K562 (cell line): ENCODE measurements at regions not wholly inside any gene's neighbourhood (a gene's known extent, or its start where the extent isn't known, plus 50 kb on each side); places are given as distances from the start of the nearest gene placed in this dataset.

Experiments used
- ATAC-seq: fragments of 200-7000 bp; cut with Tn5 transposase; 3 replicates; pipeline ENCODE4 v1.9.1; 2020; ENCODE audit warnings: moderate library complexity
- BruUV-seq: library from RNA; stranded (reverse); fragments of 400-500 nt; replicated peaks from 2 replicates; lab custom pipeline; 2021; lab: Mats Ljungman, UMichigan
- CTCF ChIA-PET: fragments of 300-600 bp; formaldehyde crosslinking; extraction: SDS; loops from one replicate; lab custom pipeline; 2021; ENCODE audit warnings: low intra/inter-chr PET ratio; lab: Yijun Ruan, JAX
- POLR2A ChIA-PET: fragments of 300-600, 350-650 bp; sonication (Branson Sonifier 250); formaldehyde crosslinking; extraction: SDS; loops from one replicate; lab custom pipeline; 2021; ENCODE audit warnings: antibody characterized with exemption, inconsistent platforms; lab: Yijun Ruan, JAX
- DNase-seq, 4 experiments: peaks; one replicate each; pipeline versions ENCODE4 v3.0.0 to v3.0.0-alpha.2; 2011 to 2018; ENCODE audit warnings: low spot score in 3 of 4, mixed read lengths in 3 of 4; ENCODE audit errors: extremely low read depth in 1 of 4
- FAIRE-seq: peaks from 2 replicates; lab custom pipeline; 2011; peaks lifted over from hg19 to GRCh38; lab: Jason Lieb, UNC
- H2AFZ ChIP-seq: 2 replicates; pipeline ENCODE4 v1.6.0; 2011; ENCODE audit warnings: low read depth, low read length, control low read depth, inconsistent platforms
- H3K27ac ChIP-seq: fragments of 200-600 bp; 3 replicates; pipeline ENCODE4 v1.8.0; 2011; ENCODE audit warnings: low read depth, mild to moderate bottlenecking, control low read depth, inconsistent platforms, low read length, moderate library complexity, mixed read lengths; ENCODE audit errors: extremely low read depth
- H3K27me3 ChIP-seq, 2 experiments: fragments of 300-600 bp in 1 of 2; 2 replicates in 1 of 2; 3 replicates in 1 of 2; pipeline versions ENCODE4 v1.6.0 to v1.8.0; 2011; ENCODE audit warnings: inconsistent platforms in 2 of 2, low read length in 2 of 2, mild to moderate bottlenecking in 1 of 2, mixed read lengths in 1 of 2, moderate library complexity in 1 of 2; ENCODE audit not compliant: control insufficient read depth in 2 of 2, insufficient read depth in 2 of 2
- H3K36me3 ChIP-seq: fragments of 300-600 bp; 3 replicates; pipeline ENCODE4 v1.8.0; 2011; ENCODE audit warnings: mild to moderate bottlenecking, low read length, inconsistent platforms; ENCODE audit not compliant: control insufficient read depth, insufficient read depth
- H3K4me1 ChIP-seq, 2 experiments: fragments of 200-600 bp in 1 of 2; replicated peaks in 1 of 2; 2 replicates in 1 of 2; 3 replicates in 1 of 2; pipeline versions ENCODE4 v1.5.1 to v1.8.0; 2011; ENCODE audit warnings: inconsistent platforms in 2 of 2, low read length in 2 of 2, mild to moderate bottlenecking in 1 of 2, mixed read lengths in 1 of 2, moderate library complexity in 1 of 2; ENCODE audit not compliant: control insufficient read depth in 2 of 2, insufficient read depth in 2 of 2
- H3K4me2 ChIP-seq: 2 replicates; pipeline ENCODE4 v1.6.1; 2011; ENCODE audit warnings: low read length, control low read depth, inconsistent platforms, mixed read lengths; ENCODE audit not compliant: insufficient read depth
- H3K4me3 ChIP-seq: fragments of 200-600 bp; sonication (generic), shearing (Covaris generic); 2 replicates; pipeline ENCODE4 v1.5.1; 2016; ENCODE audit warnings: control low read depth, inconsistent platforms
- H3K79me2 ChIP-seq: fragments of 200-600 bp; 3 replicates; pipeline ENCODE4 v1.8.0; 2011; ENCODE audit warnings: low read length, inconsistent platforms; ENCODE audit not compliant: control insufficient read depth, insufficient read depth
- H3K9ac ChIP-seq, 2 experiments: 2 replicates each; pipeline versions ENCODE4 v1.6.0 to v1.6.1; 2011; ENCODE audit warnings: low read depth in 2 of 2, low read length in 2 of 2, control low read depth in 1 of 2, inconsistent platforms in 1 of 2, mild to moderate bottlenecking in 1 of 2, mixed read lengths in 1 of 2; ENCODE audit not compliant: insufficient read depth in 1 of 2
- H3K9me1 ChIP-seq: one replicate; pipeline ENCODE4 v1.6.0; 2011; ENCODE audit warnings: inconsistent platforms, mild to moderate bottlenecking, low read length, moderate library complexity; ENCODE audit not compliant: control insufficient read depth, insufficient read depth
- H3K9me3 ChIP-seq: replicated peaks from 2 replicates; pipeline ENCODE4 v1.5.1; 2011; ENCODE audit warnings: low read depth, low read length, inconsistent platforms; ENCODE audit not compliant: control insufficient read depth, insufficient read depth
- H4K20me1 ChIP-seq: replicated peaks from 2 replicates; pipeline ENCODE4 v1.6.1; 2011; ENCODE audit warnings: low read length, inconsistent platforms, mixed read lengths; ENCODE audit not compliant: control insufficient read depth, insufficient read depth
- ETS2 ChIP-seq: IDR thresholded peaks from 2 replicates; pipeline ENCODE4 v1.6.1; 2016; ENCODE audit warnings: borderline replicate concordance, missing genetic modification characterization, mild to moderate bottlenecking, moderate library complexity, missing compliant biosample characterization; ENCODE audit not compliant: poor library complexity, severe bottlenecking
- TCF7 ChIP-seq: sonication (generic); IDR thresholded peaks from 2 replicates; pipeline ENCODE4 v1.6.1; 2016; ENCODE audit warnings: antibody characterized with exemption, borderline replicate concordance
- THRAP3 ChIP-seq: fragments of 450-650 bp; IDR thresholded peaks from 2 replicates; pipeline ENCODE4 v1.6.1; 2016; ENCODE audit warnings: mild to moderate bottlenecking, inconsistent platforms, borderline replicate concordance
- WGBS: fragments of 100-300 bp; shearing (Covaris generic); methylation state at CpG from one replicate; pipeline ENCODE4 v1.1.6; 2016; ENCODE audit warnings: low coverage, mixed read lengths; ENCODE audit not compliant: insufficient coverage; ENCODE audit errors: missing lambda C conversion rate; 5-methylcytosine and 5-hydroxymethylcytosine counted together
- in situ Hi-C: fragments of 300-500 bp; cut with MboI; formaldehyde crosslinking; loops from 4 replicates; pipeline ENCODE4 v1.15.0; 2018; ENCODE audit warnings: inconsistent platforms, mixed read lengths
- intact Hi-C: fragments of 100-400 bp; cut with micrococcal nuclease; formaldehyde crosslinking; loops from 2 replicates; pipeline ENCODE4 v1.14.2; 2022
- TF ChIP-seq, protein P1 (sequence below): IDR thresholded peaks from 2 replicates; pipeline ENCODE4 v1.6.1; 2012; ENCODE audit warnings: low read depth, low read length, improper control_type of control experiment, borderline replicate concordance
- TF ChIP-seq, protein P2 (sequence below): IDR thresholded peaks from 2 replicates; pipeline ENCODE4 v1.6.1; 2011; ENCODE audit warnings: borderline replicate concordance, low read depth, mild to moderate bottlenecking, moderate library complexity, low read length; ENCODE audit not compliant: insufficient read depth, poor library complexity, severe bottlenecking
- TF ChIP-seq, protein P3 (sequence below), 2 experiments: fragments of 450-650 bp in 1 of 2; sonication (generic) in 1 of 2; formaldehyde crosslinking; conservative IDR thresholded peaks; 2 replicates each; pipeline versions ENCODE4 v1.4.0 to v1.8.1; 2020 to 2022; ENCODE audit warnings: mild to moderate bottlenecking in 1 of 2, missing genetic modification reagents in 1 of 2
- TF ChIP-seq, protein P4 (sequence below): fragments of 150-350 bp; IDR thresholded peaks from 2 replicates; pipeline ENCODE4 v1.6.1; 2014; ENCODE audit warnings: low read depth, mild to moderate bottlenecking, low read length, borderline replicate concordance
- TF ChIP-seq, protein P5 (sequence below): fragments of 450-650 bp; IDR thresholded peaks from 2 replicates; pipeline ENCODE4 v1.6.1; 2017; ENCODE audit warnings: antibody characterized with exemption

DNA sequence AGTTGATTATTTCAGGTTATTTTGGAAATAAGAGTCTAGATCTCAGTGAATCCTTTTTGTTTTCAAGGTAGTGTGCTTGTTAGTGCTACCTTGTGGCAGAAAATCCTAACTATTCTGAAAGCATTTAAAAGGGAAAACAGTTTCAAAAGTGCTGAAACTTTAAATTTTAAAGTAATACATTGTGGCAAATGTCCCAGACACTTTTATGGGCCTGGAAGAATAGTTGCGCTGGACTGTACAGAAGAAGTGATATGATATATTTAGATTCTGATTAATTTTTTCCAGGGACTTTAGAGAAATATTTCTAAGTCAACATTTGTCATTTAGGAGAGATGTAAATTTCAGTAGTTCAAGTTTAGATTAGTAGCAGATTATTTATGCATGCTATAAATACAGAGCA lies 96.7 kb upstream of the BMP5 start (continued):
- TF ChIP-seq, protein P1, sequence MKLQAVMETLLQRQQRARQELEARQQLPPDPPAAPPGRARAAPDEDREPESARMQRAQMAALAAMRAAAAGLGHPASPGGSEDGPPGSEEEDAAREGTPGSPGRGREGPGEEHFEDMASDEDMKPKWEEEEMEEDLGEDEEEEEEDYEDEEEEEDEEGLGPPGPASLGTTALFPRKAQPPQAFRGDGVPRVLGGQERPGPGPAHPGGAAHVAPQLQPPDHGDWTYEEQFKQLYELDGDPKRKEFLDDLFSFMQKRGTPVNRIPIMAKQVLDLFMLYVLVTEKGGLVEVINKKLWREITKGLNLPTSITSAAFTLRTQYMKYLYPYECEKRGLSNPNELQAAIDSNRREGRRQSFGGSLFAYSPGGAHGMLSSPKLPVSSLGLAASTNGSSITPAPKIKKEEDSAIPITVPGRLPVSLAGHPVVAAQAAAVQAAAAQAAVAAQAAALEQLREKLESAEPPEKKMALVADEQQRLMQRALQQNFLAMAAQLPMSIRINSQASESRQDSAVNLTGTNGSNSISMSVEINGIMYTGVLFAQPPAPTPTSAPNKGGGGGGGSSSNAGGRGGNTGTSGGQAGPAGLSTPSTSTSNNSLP: no peak
- no peak for TF ChIP-seq TCF7
- TF ChIP-seq THRAP3: no peak

DNA sequence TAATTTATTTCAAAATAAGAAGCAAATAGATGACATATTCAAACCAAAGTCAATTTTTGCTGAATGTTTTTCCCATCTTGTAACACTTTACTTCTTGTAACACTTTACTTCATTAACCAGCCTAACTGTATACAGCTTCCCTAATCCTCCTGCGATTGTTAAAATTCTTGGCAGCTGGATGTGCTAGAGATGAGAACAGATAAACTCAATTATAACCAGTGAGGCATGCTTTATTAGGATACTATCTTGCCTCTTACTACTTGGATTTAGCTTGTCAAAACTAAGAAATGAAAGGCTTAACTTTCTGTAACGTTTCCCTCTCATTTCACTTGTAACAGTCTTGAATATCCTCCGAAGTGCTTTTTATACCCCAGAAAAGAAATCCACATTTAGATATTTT lies 94.1 kb upstream of the BMP5 start:
- no peaks in the 10 kb centered on the region for H3K9me3 ChIP-seq
- no peaks in the 10 kb centered on the region for H3K79me2 ChIP-seq
- no peak overlapping the region for H3K27ac ChIP-seq
- intact Hi-C loops: no loop called here
- no peaks in the 10 kb centered on the region for H4K20me1 ChIP-seq
- DNase-seq (no peak), FAIRE-seq (no peak), ATAC-seq (no peak)
- in situ Hi-C loops: no loop called here
- CTCF ChIA-PET: no interaction called here
- BruUV-seq: no TSS peak
- H3K9me1 ChIP-seq: no peaks in the 10 kb centered on the region
- H3K4me3 ChIP-seq: no peak overlapping the region
- H3K36me3 ChIP-seq: no peaks in the 10 kb centered on the region
- H3K4me1 ChIP-seq: no peaks in the 10 kb centered on the region
- POLR2A ChIA-PET: no interaction called here
- H3K4me2 ChIP-seq: no peak overlapping the region
- no peak overlapping the region for H2AFZ ChIP-seq
- no peak overlapping the region for H3K9ac ChIP-seq
- no peaks in the 10 kb centered on the region for H3K27me3 ChIP-seq
- 4% methylated on average over 3 of the region's 3 CpGs for WGBS
- TF ChIP-seq ETS2 (tag): no peak
- TF ChIP-seq, protein P2, sequence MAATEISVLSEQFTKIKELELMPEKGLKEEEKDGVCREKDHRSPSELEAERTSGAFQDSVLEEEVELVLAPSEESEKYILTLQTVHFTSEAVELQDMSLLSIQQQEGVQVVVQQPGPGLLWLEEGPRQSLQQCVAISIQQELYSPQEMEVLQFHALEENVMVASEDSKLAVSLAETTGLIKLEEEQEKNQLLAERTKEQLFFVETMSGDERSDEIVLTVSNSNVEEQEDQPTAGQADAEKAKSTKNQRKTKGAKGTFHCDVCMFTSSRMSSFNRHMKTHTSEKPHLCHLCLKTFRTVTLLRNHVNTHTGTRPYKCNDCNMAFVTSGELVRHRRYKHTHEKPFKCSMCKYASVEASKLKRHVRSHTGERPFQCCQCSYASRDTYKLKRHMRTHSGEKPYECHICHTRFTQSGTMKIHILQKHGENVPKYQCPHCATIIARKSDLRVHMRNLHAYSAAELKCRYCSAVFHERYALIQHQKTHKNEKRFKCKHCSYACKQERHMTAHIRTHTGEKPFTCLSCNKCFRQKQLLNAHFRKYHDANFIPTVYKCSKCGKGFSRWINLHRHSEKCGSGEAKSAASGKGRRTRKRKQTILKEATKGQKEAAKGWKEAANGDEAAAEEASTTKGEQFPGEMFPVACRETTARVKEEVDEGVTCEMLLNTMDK: no peak
- TF ChIP-seq, protein P3, sequence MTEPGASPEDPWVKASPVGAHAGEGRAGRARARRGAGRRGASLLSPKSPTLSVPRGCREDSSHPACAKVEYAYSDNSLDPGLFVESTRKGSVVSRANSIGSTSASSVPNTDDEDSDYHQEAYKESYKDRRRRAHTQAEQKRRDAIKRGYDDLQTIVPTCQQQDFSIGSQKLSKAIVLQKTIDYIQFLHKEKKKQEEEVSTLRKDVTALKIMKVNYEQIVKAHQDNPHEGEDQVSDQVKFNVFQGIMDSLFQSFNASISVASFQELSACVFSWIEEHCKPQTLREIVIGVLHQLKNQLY (CRISPR knock-in tag; conservative IDR thresholded peaks at IDR 0.05): no peak
- TF ChIP-seq, protein P4, sequence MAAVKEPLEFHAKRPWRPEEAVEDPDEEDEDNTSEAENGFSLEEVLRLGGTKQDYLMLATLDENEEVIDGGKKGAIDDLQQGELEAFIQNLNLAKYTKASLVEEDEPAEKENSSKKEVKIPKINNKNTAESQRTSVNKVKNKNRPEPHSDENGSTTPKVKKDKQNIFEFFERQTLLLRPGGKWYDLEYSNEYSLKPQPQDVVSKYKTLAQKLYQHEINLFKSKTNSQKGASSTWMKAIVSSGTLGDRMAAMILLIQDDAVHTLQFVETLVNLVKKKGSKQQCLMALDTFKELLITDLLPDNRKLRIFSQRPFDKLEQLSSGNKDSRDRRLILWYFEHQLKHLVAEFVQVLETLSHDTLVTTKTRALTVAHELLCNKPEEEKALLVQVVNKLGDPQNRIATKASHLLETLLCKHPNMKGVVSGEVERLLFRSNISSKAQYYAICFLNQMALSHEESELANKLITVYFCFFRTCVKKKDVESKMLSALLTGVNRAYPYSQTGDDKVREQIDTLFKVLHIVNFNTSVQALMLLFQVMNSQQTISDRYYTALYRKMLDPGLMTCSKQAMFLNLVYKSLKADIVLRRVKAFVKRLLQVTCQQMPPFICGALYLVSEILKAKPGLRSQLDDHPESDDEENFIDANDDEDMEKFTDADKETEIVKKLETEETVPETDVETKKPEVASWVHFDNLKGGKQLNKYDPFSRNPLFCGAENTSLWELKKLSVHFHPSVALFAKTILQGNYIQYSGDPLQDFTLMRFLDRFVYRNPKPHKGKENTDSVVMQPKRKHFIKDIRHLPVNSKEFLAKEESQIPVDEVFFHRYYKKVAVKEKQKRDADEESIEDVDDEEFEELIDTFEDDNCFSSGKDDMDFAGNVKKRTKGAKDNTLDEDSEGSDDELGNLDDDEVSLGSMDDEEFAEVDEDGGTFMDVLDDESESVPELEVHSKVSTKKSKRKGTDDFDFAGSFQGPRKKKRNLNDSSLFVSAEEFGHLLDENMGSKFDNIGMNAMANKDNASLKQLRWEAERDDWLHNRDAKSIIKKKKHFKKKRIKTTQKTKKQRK: no peak
- TF ChIP-seq, protein P5, sequence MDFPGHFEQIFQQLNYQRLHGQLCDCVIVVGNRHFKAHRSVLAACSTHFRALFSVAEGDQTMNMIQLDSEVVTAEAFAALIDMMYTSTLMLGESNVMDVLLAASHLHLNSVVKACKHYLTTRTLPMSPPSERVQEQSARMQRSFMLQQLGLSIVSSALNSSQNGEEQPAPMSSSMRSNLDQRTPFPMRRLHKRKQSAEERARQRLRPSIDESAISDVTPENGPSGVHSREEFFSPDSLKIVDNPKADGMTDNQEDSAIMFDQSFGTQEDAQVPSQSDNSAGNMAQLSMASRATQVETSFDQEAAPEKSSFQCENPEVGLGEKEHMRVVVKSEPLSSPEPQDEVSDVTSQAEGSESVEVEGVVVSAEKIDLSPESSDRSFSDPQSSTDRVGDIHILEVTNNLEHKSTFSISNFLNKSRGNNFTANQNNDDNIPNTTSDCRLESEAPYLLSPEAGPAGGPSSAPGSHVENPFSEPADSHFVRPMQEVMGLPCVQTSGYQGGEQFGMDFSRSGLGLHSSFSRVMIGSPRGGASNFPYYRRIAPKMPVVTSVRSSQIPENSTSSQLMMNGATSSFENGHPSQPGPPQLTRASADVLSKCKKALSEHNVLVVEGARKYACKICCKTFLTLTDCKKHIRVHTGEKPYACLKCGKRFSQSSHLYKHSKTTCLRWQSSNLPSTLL: no peak
